Stimulated activated CD8-positive, alpha-beta memory T cell treated with anti-CD3 and anti-CD28 coated beads, Interleukin-2, amount 100 ng/mL, for 48 hours (primary cell): ENCODE measurements at regions not wholly inside any gene's neighbourhood (a gene's known extent, or its start where the extent isn't known, plus 50 kb on each side); places are given as distances from the start of the nearest gene placed in this dataset.
"Not testable (repeated sequence)": the region's sequence is repeated elsewhere in the genome, so short reads cannot be mapped to it uniquely, and the experiment has no call there.

ENCODE experiments used
- DNase-seq, 2 donors: peaks; one replicate each; pipeline ENCODE4 v3.0.0-alpha.2; 2020; ENCODE audit warnings: low read depth in 2 of 2

- no peak for DNase-seq
Measured at GRCh38 chr14:71734885-71735284, 197.3 kb upstream of the RGS6 start.

- DNase-seq: no peak
Measured at GRCh38 chr14:71737760-71738159, 194.5 kb upstream of the RGS6 start.

- no peak for DNase-seq
Measured at GRCh38 chr14:71739273-71739990, 192.8 kb upstream of the RGS6 start.

GRCh38 chr14:71741241-71741640, 191.0 kb upstream of the RGS6 start:
- DNase-seq: no peak

- no peak for DNase-seq
Measured at GRCh38 chr14:71742485-71742884, 189.7 kb upstream of the RGS6 start.

- no peak for DNase-seq
Measured at GRCh38 chr14:71745072-71745471, 187.2 kb upstream of the RGS6 start.

GRCh38 chr14:71748196-71748595, 184.0 kb upstream of the RGS6 start:
- no peak for DNase-seq

- DNase-seq: no peak
Measured at GRCh38 chr14:71749613-71750238, 182.5 kb upstream of the RGS6 start.

- DNase-seq: no peak
Measured at GRCh38 chr14:71751264-71751663, 181.0 kb upstream of the RGS6 start.

- no peak for DNase-seq
Measured at GRCh38 chr14:71752111-71752738, 180.0 kb upstream of the RGS6 start.

- DNase-seq: peak; percentile 41 to 67
Measured at GRCh38 chr14:71753126-71753830, 179.0 kb upstream of the RGS6 start.

- no peak for DNase-seq
Measured at GRCh38 chr14:71753976-71754375, 178.3 kb upstream of the RGS6 start.

- DNase-seq: no peak
Measured at GRCh38 chr14:71754422-71755095, 177.7 kb upstream of the RGS6 start.

GRCh38 chr14:71758229-71758951, 173.8 kb upstream of the RGS6 start:
- no peak for DNase-seq

- no peak for DNase-seq
Measured at GRCh38 chr14:71762575-71762974, 169.7 kb upstream of the RGS6 start.

- DNase-seq: no peak
Measured at GRCh38 chr14:71764701-71765382, 167.4 kb upstream of the RGS6 start.

GRCh38 chr14:71765505-71765904, 166.7 kb upstream of the RGS6 start:
- no peak for DNase-seq

- no peak for DNase-seq
Measured at GRCh38 chr14:71770431-71770830, 161.8 kb upstream of the RGS6 start.

- not testable (repeated sequence) for DNase-seq
Measured at GRCh38 chr14:71771421-71771820, 160.8 kb upstream of the RGS6 start.

- DNase-seq: not testable (repeated sequence)
Measured at GRCh38 chr14:71771996-71772395, 160.2 kb upstream of the RGS6 start.
